HG03432 (cell line): ENCODE measurements at regions not wholly inside any gene's neighbourhood (a gene's known extent, or its start where the extent isn't known, plus 50 kb on each side); places are given as distances from the start of the nearest gene placed in this dataset.

Experiments
- ATAC-seq: cut with Tn5 transposase; IDR thresholded peaks from one replicate; pipeline ENCODE4 v1.9.1; 2021; ENCODE audit warnings: mild to moderate bottlenecking, moderate library complexity; ENCODE audit not compliant: unreplicated experiment

DNA sequence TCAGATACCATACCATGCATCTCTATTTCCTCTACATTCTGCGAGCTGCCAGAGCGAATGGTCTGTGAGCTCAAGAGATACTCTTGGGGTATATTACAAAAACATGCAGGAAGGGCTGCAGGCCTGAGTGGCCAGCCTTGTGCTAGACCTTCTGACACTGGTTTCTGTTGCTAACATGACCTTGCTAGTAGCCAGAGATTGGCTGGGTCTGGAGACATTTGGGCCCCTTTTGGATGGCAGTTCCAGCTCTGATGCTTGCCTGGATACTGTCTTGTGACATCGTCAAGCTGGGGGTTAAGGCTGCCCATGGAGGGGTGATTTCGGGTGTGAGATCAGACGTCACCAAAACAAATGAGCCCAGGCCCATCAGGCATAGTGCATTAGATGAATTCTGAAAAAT lies 56.1 kb upstream of the FSTL4 start:
- no peak for ATAC-seq

DNA sequence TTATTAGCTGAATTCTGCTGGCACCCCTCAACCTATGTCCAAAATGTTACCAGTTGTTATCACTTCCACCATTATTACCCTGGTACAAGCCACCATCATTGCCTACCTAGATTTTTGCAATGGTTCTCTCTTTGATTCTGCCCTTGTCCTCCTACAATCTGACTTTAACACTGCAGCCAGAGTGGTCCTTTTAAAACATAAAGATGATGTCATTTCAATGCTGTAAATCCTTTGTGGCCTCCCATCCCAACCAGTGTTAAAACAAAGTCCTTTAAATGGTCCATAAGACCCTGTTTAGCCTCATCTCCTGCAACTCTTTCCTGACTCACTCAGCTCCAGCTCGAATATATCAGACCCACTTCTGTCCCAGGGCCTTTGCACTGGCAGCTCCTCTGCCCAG lies 54.9 kb upstream of the FSTL4 start:
- no peak for ATAC-seq

DNA sequence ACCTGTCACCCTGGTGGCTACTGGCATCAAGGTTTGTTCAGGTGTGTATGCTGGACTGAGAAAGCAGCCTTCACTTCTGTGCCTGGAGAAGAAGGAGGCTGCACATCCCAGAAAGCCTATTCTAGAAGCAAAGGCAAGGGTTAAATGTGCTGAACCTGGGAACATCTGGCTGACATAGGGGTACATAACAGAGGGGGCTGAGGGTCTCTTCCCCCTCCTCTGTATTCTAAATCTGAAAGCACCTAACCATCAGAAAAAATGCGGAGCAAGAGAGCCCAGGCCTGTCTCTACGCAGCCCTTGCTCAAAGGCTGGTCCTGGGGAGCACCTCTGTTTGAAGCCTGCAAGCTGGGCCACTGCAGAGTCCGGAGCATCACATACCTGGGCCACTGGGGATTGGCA lies 53.2 kb upstream of the FSTL4 start:
- ATAC-seq = no peak

DNA sequence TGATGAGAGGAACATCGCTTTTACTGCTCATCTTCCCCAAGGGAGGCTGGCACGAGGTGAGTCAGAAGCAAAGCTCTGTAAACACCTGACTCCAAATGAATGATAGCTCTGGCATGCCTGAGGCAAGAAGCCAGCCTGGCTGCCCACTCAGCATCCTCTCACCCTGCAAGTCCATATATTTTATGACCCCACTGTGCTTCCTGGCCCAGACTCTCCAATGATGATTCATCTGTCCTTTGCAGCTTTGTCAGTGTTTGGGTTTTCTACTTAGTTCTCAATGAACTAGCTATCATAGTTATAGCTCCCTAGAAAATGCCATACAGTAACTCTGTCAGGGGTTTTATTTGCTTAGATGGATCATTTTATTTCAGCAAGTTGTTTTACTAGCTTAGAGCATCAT lies 52.1 kb upstream of the FSTL4 start:
- ATAC-seq = no peak

- no peak for ATAC-seq
These were observed 51.2 kb upstream of the FSTL4 start for GRCh38 chr5:133663397-133664054.

DNA sequence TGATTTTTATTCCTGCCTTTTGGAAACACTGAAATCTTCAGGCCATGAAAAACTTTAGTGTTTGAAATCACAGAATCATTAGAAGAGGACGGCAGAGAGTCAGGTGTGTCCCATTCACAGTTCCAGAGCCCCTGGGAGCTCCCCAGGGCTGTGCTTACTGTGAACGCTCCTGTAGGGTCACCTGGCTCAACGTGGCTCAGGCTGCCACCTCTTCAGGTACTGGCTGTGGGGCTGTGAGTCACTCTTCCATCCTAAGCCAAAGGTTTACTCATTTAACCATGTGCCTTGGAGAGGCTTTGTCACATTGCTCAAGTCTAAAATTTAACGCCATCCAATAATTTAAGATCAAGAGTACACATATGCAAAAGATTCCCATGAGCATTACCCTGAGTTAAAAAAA lies 50.2 kb upstream of the FSTL4 start:
- ATAC-seq = no peak
